H9 (cell line): ENCODE measurements at regions not wholly inside any gene's neighbourhood (a gene's known extent, or its start where the extent isn't known, plus 50 kb on each side); places are given as distances from the start of the nearest gene placed in this dataset.
A peak's percentile ranks its signal among the peaks of the same experiment; 100 is the strongest.

Experiments used
- DNase-seq: peaks from one replicate; pipeline ENCODE4 v3.0.0-alpha.2; 2017
- H2AFZ ChIP-seq: one replicate; pipeline ENCODE4 v1.6.1; 2013; ENCODE audit warnings: mild to moderate bottlenecking, low read length, control low read depth, moderate library complexity
- H2AK5ac ChIP-seq: 2 replicates; pipeline ENCODE4 v1.6.1; 2013; ENCODE audit warnings: low read length, control low read depth, mixed read lengths; ENCODE audit not compliant: insufficient read length
- H2BK120ac ChIP-seq: one replicate; pipeline ENCODE4 v1.6.1; 2013; ENCODE audit warnings: low read depth, mild to moderate bottlenecking, low read length, control low read depth, inconsistent platforms; ENCODE audit not compliant: poor library complexity, severe bottlenecking
- H2BK12ac ChIP-seq: 2 replicates; pipeline ENCODE4 v1.6.1; 2013; ENCODE audit warnings: low read length, control low read depth, mixed read lengths, low read depth; ENCODE audit not compliant: insufficient read length
- H2BK15ac ChIP-seq: 2 replicates; pipeline ENCODE4 v1.6.1; 2013; ENCODE audit warnings: low read depth, low read length, control low read depth
- H2BK20ac ChIP-seq: one replicate; pipeline ENCODE4 v1.6.1; 2013; ENCODE audit warnings: low read depth, mild to moderate bottlenecking, low read length, control low read depth, inconsistent platforms; ENCODE audit not compliant: poor library complexity, severe bottlenecking
- H2BK5ac ChIP-seq: 2 replicates; pipeline ENCODE4 v1.6.1; 2013; ENCODE audit warnings: low read length, control low read depth, mixed read lengths; ENCODE audit not compliant: insufficient read length
- H3K14ac ChIP-seq: 2 replicates; pipeline ENCODE4 v1.6.1; 2013; ENCODE audit warnings: low read length, control low read depth; ENCODE audit not compliant: insufficient read depth
- H3K18ac ChIP-seq: 2 replicates; pipeline ENCODE4 v1.6.1; 2013; ENCODE audit warnings: low read depth, mild to moderate bottlenecking, mixed read lengths, low read length, control low read depth; ENCODE audit not compliant: insufficient read length
- H3K23ac ChIP-seq: 2 replicates; pipeline ENCODE4 v1.6.1; 2013; ENCODE audit warnings: low read length, control low read depth, mixed read lengths, low read depth; ENCODE audit not compliant: insufficient read length
- H3K23me2 ChIP-seq: 2 replicates; pipeline ENCODE4 v1.6.1; 2013; ENCODE audit warnings: low read depth, mild to moderate bottlenecking, mixed read lengths, low read length, control low read depth; ENCODE audit not compliant: insufficient read length, poor library complexity, severe bottlenecking
- H3K27ac ChIP-seq: 2 replicates; pipeline ENCODE4 v1.5.1; 2013; ENCODE audit warnings: low read length, control low read depth, mixed read lengths, low read depth; ENCODE audit not compliant: insufficient read length
- H3K27me3 ChIP-seq: 2 replicates; pipeline ENCODE4 v1.6.1; 2013; ENCODE audit warnings: low read length, control low read depth, inconsistent platforms; ENCODE audit not compliant: insufficient read depth
- H3K4ac ChIP-seq: 2 replicates; pipeline ENCODE4 v1.6.1; 2013; ENCODE audit warnings: low read depth, mild to moderate bottlenecking, control low read depth, inconsistent platforms, low read length, moderate library complexity
- H3K4me1 ChIP-seq: 2 replicates; pipeline ENCODE4 v1.6.1; 2013; ENCODE audit warnings: low read length, control low read depth, inconsistent platforms; ENCODE audit not compliant: insufficient read depth
- H3K4me2 ChIP-seq: 2 replicates; pipeline ENCODE4 v1.6.1; 2013; ENCODE audit warnings: low read length, control low read depth, mixed read lengths; ENCODE audit not compliant: insufficient read length, insufficient read depth
- H3K56ac ChIP-seq: 2 replicates; pipeline ENCODE4 v1.6.1; 2013; ENCODE audit warnings: low read depth, mild to moderate bottlenecking, mixed read lengths, low read length, control low read depth; ENCODE audit not compliant: insufficient read length
- H3K79me1 ChIP-seq: 2 replicates; pipeline ENCODE4 v1.6.1; 2013; ENCODE audit warnings: low read depth, mild to moderate bottlenecking, moderate library complexity, low read length, control low read depth, inconsistent platforms; ENCODE audit not compliant: insufficient read depth, poor library complexity, severe bottlenecking
- H3K79me2 ChIP-seq: 2 replicates; pipeline ENCODE4 v1.6.1; 2013; ENCODE audit warnings: low read length, control low read depth, inconsistent platforms; ENCODE audit not compliant: insufficient read depth
- H3K9ac ChIP-seq: 2 replicates; pipeline ENCODE4 v1.6.1; 2013; ENCODE audit warnings: low read length, control low read depth, mixed read lengths; ENCODE audit not compliant: insufficient read length; ENCODE audit errors: extremely low read depth
- H3K9me3 ChIP-seq: one replicate; pipeline ENCODE4 v1.6.1; 2013; ENCODE audit warnings: low read depth, low read length, inconsistent platforms; ENCODE audit not compliant: control insufficient read depth
- H3T11ph ChIP-seq: one replicate; pipeline ENCODE4 v1.6.1; 2013; ENCODE audit warnings: mild to moderate bottlenecking, low read length, control low read depth, inconsistent platforms
- H4K20me1 ChIP-seq: one replicate; pipeline ENCODE4 v1.6.1; 2013; ENCODE audit not compliant: control insufficient read depth, insufficient read length, insufficient read depth
- H4K5ac ChIP-seq: 2 replicates; pipeline ENCODE4 v1.6.1; 2013; ENCODE audit warnings: low read depth, mild to moderate bottlenecking, mixed read lengths, low read length, control low read depth; ENCODE audit not compliant: insufficient read length
- H4K8ac ChIP-seq: replicated peaks from 2 replicates; pipeline ENCODE4 v1.6.1; 2013; ENCODE audit warnings: low read length, control low read depth, mixed read lengths, low read depth; ENCODE audit not compliant: insufficient read length
- H4K91ac ChIP-seq: 2 replicates; pipeline ENCODE4 v1.6.1; 2013; ENCODE audit warnings: low read depth, mild to moderate bottlenecking, moderate library complexity, mixed read lengths, low read length, control low read depth; ENCODE audit not compliant: insufficient read length
- H3K27ac Mint-ChIP-seq, 3 experiments: 2 replicates in 2 of 3; 3 replicates in 1 of 3; pipeline ENCODE4 v1.8.0; 2020 to 2021; ENCODE audit warnings: mixed read lengths in 3 of 3, mild to moderate bottlenecking in 1 of 3, moderate library complexity in 1 of 3
- H3K27me3 Mint-ChIP-seq: 2 replicates; pipeline ENCODE4 v1.8.0; 2021; ENCODE audit warnings: low read depth, mild to moderate bottlenecking, moderate library complexity, mixed read lengths
- H3K36me3 Mint-ChIP-seq, 3 experiments: 2 replicates in 2 of 3; 3 replicates in 1 of 3; pipeline ENCODE4 v1.8.0; 2020 to 2021; ENCODE audit warnings: low read depth in 3 of 3, mixed read lengths in 3 of 3; ENCODE audit not compliant: insufficient read depth in 1 of 3
- H3K4me1 Mint-ChIP-seq, 2 experiments: 2 replicates each; pipeline ENCODE4 v1.8.0; 2020; ENCODE audit warnings: mixed read lengths in 2 of 2
- H3K4me3 Mint-ChIP-seq, 2 experiments: 2 replicates in 1 of 2; 3 replicates in 1 of 2; pipeline ENCODE4 v1.8.0; 2020 to 2021; ENCODE audit warnings: mild to moderate bottlenecking in 2 of 2, mixed read lengths in 2 of 2, moderate library complexity in 1 of 2
- H3K9me3 Mint-ChIP-seq, 2 experiments: 2 replicates in 1 of 2; 3 replicates in 1 of 2; pipeline ENCODE4 v1.8.0; 2020; ENCODE audit warnings: mild to moderate bottlenecking in 2 of 2, mixed read lengths in 2 of 2, moderate library complexity in 1 of 2
- CTCF ChIP-seq: fragments of 200-600 bp; sonication (generic); conservative IDR thresholded peaks from 3 replicates; pipeline ENCODE4 v1.8.0; 2021; ENCODE audit warnings: antibody characterized with exemption, mild to moderate bottlenecking
- WGBS: extraction: QIAGEN DNeasy Blood & Tissue Kit; methylation state at CpG from one replicate; pipeline ENCODE4 v1.1.7; 2013; ENCODE audit warnings: missing lambda C conversion rate, low lambda C conversion rate, mixed read lengths; ENCODE audit not compliant: insufficient read length; ENCODE audit errors: extremely low coverage; 5-methylcytosine and 5-hydroxymethylcytosine counted together

GRCh38 chr3:189457201-189457607, 174.0 kb upstream of the TP63 start:
- Histone ChIP-seq H3K18ac (no peak overlapping the region), H2AK5ac (no peak overlapping the region), H3K9ac (no peak overlapping the region), H3K23ac (no peak overlapping the region), H2BK20ac (no peak overlapping the region), H2BK12ac (no peak overlapping the region), H4K20me1 (no peaks in the 10 kb centered on the region), H2AFZ (peak overlapping the region; percentile 73), H3K14ac (no peak overlapping the region), H3K9me3 (no peaks in the 10 kb centered on the region), H3T11ph (no peak overlapping the region), H3K27me3 (no peaks in the 10 kb centered on the region), H3K4me2 (no peak overlapping the region), H2BK5ac (no peak overlapping the region), H2BK15ac (no peak overlapping the region), H3K27ac (no peak overlapping the region), H3K4me1 (no peaks in the 10 kb centered on the region), H3K79me2 (no peaks in the 10 kb centered on the region), H2BK120ac (no peak overlapping the region), H4K8ac (no peak overlapping the region), H4K91ac (no peak overlapping the region), H4K5ac (no peak overlapping the region), H3K79me1 (no peaks in the 10 kb centered on the region), H3K56ac (no peak overlapping the region), H3K23me2 (no peaks in the 10 kb centered on the region), H3K4ac (no peak overlapping the region)
- Mint-ChIP-seq H3K27ac (no peak overlapping the region), H3K4me3 (no peak overlapping the region), H3K4me1 (peaks cover 8 to 9% of the 10 kb centered on the region in 2 experiments), H3K36me3 (no peaks in the 10 kb centered on the region), H3K27me3 (no peaks in the 10 kb centered on the region), H3K9me3 (no peaks in the 10 kb centered on the region)
- no CpG with 5 or more reads among the region's 7 CpGs for WGBS
- DNase-seq: no peak
- TF ChIP-seq CTCF: no peak
